IPS-20b (cell line): ENCODE measurements at regions not wholly inside any gene's neighbourhood (a gene's known extent, or its start where the extent isn't known, plus 50 kb on each side); places are given as distances from the start of the nearest gene placed in this dataset.
"Not testable (repeated sequence)": the region's sequence is repeated elsewhere in the genome, so short reads cannot be mapped to it uniquely, and the experiment has no call there.

Experiments
- H3K27ac ChIP-seq: one replicate; pipeline ENCODE4 v1.5.1; 2013; ENCODE audit warnings: low read length
- H3K27me3 ChIP-seq: 2 replicates; pipeline ENCODE4 v1.6.1; 2013; ENCODE audit warnings: mild to moderate bottlenecking, low read length, inconsistent platforms; ENCODE audit not compliant: insufficient read depth
- H3K36me3 ChIP-seq: 2 replicates; pipeline ENCODE4 v1.6.1; 2013; ENCODE audit warnings: low read depth, mild to moderate bottlenecking, inconsistent platforms, low read length, moderate library complexity; ENCODE audit not compliant: insufficient read depth
- H3K4me1 ChIP-seq: 2 replicates; pipeline ENCODE4 v1.6.1; 2013; ENCODE audit warnings: mild to moderate bottlenecking, control low read depth, inconsistent platforms, low read length, moderate library complexity; ENCODE audit not compliant: insufficient read depth
- H3K4me3 ChIP-seq: 2 replicates; pipeline ENCODE4 v1.5.1; 2013; ENCODE audit warnings: mild to moderate bottlenecking, low read length, inconsistent platforms
- H3K9ac ChIP-seq: 2 replicates; pipeline ENCODE4 v1.6.1; 2013; ENCODE audit warnings: low read depth, mild to moderate bottlenecking, inconsistent platforms, low read length, moderate library complexity
- H3K9me3 ChIP-seq: 2 replicates; pipeline ENCODE4 v1.6.1; 2013; ENCODE audit warnings: mild to moderate bottlenecking, low read depth, low read length, inconsistent platforms; ENCODE audit not compliant: insufficient read depth

GRCh38 chr13:100789968-100790367, 115.4 kb upstream of the TMTC4 start:
- H3K4me1 ChIP-seq, result peaks cover 9% of the 10 kb centered on the region; the same call in 1 of the 2 replicates
- H3K9ac ChIP-seq, result no peak overlapping the region; the same call in 1 of the 2 replicates
- H3K27ac ChIP-seq, result no peak overlapping the region
- no peak overlapping the region for H3K4me3 ChIP-seq
- no peaks in the 10 kb centered on the region for H3K27me3 ChIP-seq
- H3K9me3 ChIP-seq, result peaks cover 20% of the 10 kb centered on the region; the same call in 1 of the 2 replicates
- no peaks in the 10 kb centered on the region for H3K36me3 ChIP-seq

GRCh38 chr13:100789481-100789880, 114.9 kb upstream of the TMTC4 start:
- Histone ChIP-seq H3K27me3 (no peaks in the 10 kb centered on the region), H3K9ac (no peak overlapping the region; the same call in 1 of the 2 replicates), H3K36me3 (no peaks in the 10 kb centered on the region), H3K4me3 (no peak overlapping the region), H3K4me1 (peaks cover 9% of the 10 kb centered on the region; the same call in 1 of the 2 replicates), H3K9me3 (peaks cover 19% of the 10 kb centered on the region; the same call in 1 of the 2 replicates), H3K27ac (no peak overlapping the region)

GRCh38 chr13:100789025-100789424, 114.4 kb upstream of the TMTC4 start:
- H3K27me3 ChIP-seq, result no peaks in the 10 kb centered on the region
- no peak overlapping the region for H3K9ac ChIP-seq
- no peak overlapping the region for H3K27ac ChIP-seq
- H3K4me3 ChIP-seq, result no peak overlapping the region
- H3K4me1 ChIP-seq, result peaks cover 9% of the 10 kb centered on the region; the same call in 1 of the 2 replicates
- H3K36me3 ChIP-seq, result no peaks in the 10 kb centered on the region
- peaks cover 15% of the 10 kb centered on the region; the same call in 1 of the 2 replicates for H3K9me3 ChIP-seq

- peaks cover 9% of the 10 kb centered on the region; the same call in 1 of the 2 replicates for H3K4me1 ChIP-seq
- no peaks in the 10 kb centered on the region for H3K27me3 ChIP-seq
- no peak overlapping the region for H3K27ac ChIP-seq
- no peak overlapping the region for H3K4me3 ChIP-seq
- H3K9ac ChIP-seq, result no peak overlapping the region
- peaks cover 14% of the 10 kb centered on the region; the same call in 1 of the 2 replicates for H3K9me3 ChIP-seq
- H3K36me3 ChIP-seq, result no peaks in the 10 kb centered on the region
These were observed 113.9 kb upstream of the TMTC4 start for GRCh38 chr13:100788540-100788939.

GRCh38 chr13:100787899-100788298, 113.3 kb upstream of the TMTC4 start:
- Histone ChIP-seq H3K27ac (no peak overlapping the region), H3K36me3 (no peaks in the 10 kb centered on the region), H3K27me3 (no peaks in the 10 kb centered on the region), H3K9me3 (peaks cover 14% of the 10 kb centered on the region; the same call in 1 of the 2 replicates), H3K4me3 (no peak overlapping the region), H3K9ac (no peak overlapping the region), H3K4me1 (peaks cover 9% of the 10 kb centered on the region; the same call in 1 of the 2 replicates)

GRCh38 chr13:100776686-100777085, 102.1 kb upstream of the TMTC4 start:
- not testable (repeated sequence) for H3K27me3 ChIP-seq, H3K4me1 ChIP-seq, H3K9ac ChIP-seq, H3K4me3 ChIP-seq, H3K9me3 ChIP-seq, H3K36me3 ChIP-seq, H3K27ac ChIP-seq

- Histone ChIP-seq H3K9ac (no peak overlapping the region), H3K4me3 (no peak overlapping the region), H3K36me3 (no peaks in the 10 kb centered on the region), H3K9me3 (no peaks in the 10 kb centered on the region), H3K27me3 (no peaks in the 10 kb centered on the region), H3K4me1 (peaks cover 9% of the 10 kb centered on the region; the same call in 1 of the 2 replicates), H3K27ac (no peak overlapping the region)
These were observed 99.5 kb upstream of the TMTC4 start for GRCh38 chr13:100773923-100774663.

GRCh38 chr13:100773429-100773828, 98.8 kb upstream of the TMTC4 start:
- no peak overlapping the region for H3K9ac ChIP-seq
- H3K36me3 ChIP-seq, result no peaks in the 10 kb centered on the region
- H3K27me3 ChIP-seq, result no peaks in the 10 kb centered on the region
- no peak overlapping the region for H3K27ac ChIP-seq
- peaks cover 9% of the 10 kb centered on the region; the same call in 1 of the 2 replicates for H3K4me1 ChIP-seq
- H3K4me3 ChIP-seq, result no peak overlapping the region
- H3K9me3 ChIP-seq, result no peaks in the 10 kb centered on the region

- Histone ChIP-seq H3K4me3 (no peak overlapping the region), H3K36me3 (no peaks in the 10 kb centered on the region), H3K9ac (no peak overlapping the region), H3K4me1 (no peaks in the 10 kb centered on the region), H3K27ac (no peak overlapping the region), H3K9me3 (0 out of 2 replicates have a peak, but pooled peaks cover 2% of the 10 kb centered on the region), H3K27me3 (no peaks in the 10 kb centered on the region)
These were observed 92.6 kb upstream of the TMTC4 start for GRCh38 chr13:100767192-100767591.

- not testable (repeated sequence) for H3K4me3 ChIP-seq
These were observed 92.0 kb upstream of the TMTC4 start for GRCh38 chr13:100766570-100766969.

GRCh38 chr13:100764937-100765336, 90.3 kb upstream of the TMTC4 start:
- Histone ChIP-seq H3K36me3 (no peaks in the 10 kb centered on the region), H3K9ac (no peak overlapping the region), H3K4me1 (no peaks in the 10 kb centered on the region), H3K27ac (no peak overlapping the region), H3K9me3 (0 out of 2 replicates have a peak, but pooled peaks cover 2% of the 10 kb centered on the region), H3K4me3 (no peak overlapping the region), H3K27me3 (no peaks in the 10 kb centered on the region)

More at GRCh38 chr13:100766570-100766969, 92.0 kb upstream of the TMTC4 start:
- not testable (repeated sequence) for H3K27ac ChIP-seq, H3K36me3 ChIP-seq, H3K9ac ChIP-seq, H3K9me3 ChIP-seq, H3K27me3 ChIP-seq, H3K4me1 ChIP-seq

GRCh38 chr13:100762126-100762525, 87.5 kb upstream of the TMTC4 start:
- H3K27ac ChIP-seq, H3K9me3 ChIP-seq, H3K36me3 ChIP-seq, H3K4me3 ChIP-seq, H3K9ac ChIP-seq, H3K27me3 ChIP-seq, H3K4me1 ChIP-seq: not testable (repeated sequence)
